ENCODE measurements at regions not wholly inside any gene's neighbourhood (a gene's known extent, or its start where the extent isn't known, plus 50 kb on each side); places are given as distances from the start of the nearest gene placed in this dataset.

DNA sequence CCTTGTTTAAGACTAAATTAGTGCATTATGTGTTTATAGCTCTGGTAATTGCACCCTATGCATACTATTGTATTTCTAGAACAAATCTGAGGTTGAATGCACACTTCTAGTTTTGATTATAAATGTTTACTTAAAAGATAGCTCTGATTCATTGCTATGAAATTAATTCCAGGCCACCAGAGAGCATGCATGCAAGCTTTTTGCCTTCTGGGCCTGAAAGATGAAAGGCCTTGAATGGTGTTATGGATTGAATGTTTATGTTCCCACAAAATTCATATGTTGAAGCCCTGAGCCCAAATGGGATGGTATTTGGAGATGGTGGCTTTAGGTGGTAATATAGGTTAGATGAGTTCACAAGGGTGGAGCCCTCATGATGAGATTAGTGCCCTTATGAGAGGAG is 695.0 kb upstream of the MAP3K7 start:
- TF ChIP-seq GATA3 (IDR thresholded peaks at IDR 0.05; ENCODE audit: low read depth, low read length): no peak
- TF ChIP-seq GATA2 (IDR thresholded peaks at IDR 0.05; ENCODE audit: low read depth, low read length): no peak
